A673 (cell line): ENCODE measurements at regions not wholly inside any gene's neighbourhood (a gene's known extent, or its start where the extent isn't known, plus 50 kb on each side); places are given as distances from the start of the nearest gene placed in this dataset.

Experiments used
- BruUV-seq: library from RNA; stranded (reverse); fragments of 400-500 nt; replicated peaks from 2 replicates; lab custom pipeline; 2021; lab: Mats Ljungman, UMichigan
- CTCF ChIA-PET: fragments of 300-600 bp; sonication (Branson Sonifier 250); formaldehyde crosslinking; loops from one replicate; lab custom pipeline; 2022; ENCODE audit warnings: antibody characterized with exemption; lab: Charles Lee
- POLR2A ChIA-PET: fragments of 300-600 bp; sonication (Branson Sonifier 250); formaldehyde crosslinking; loops from one replicate; lab custom pipeline; 2022; ENCODE audit warnings: antibody characterized with exemption; ENCODE audit not compliant: low non-redundant PET; lab: Charles Lee
- DNase-seq: peaks from one replicate; pipeline ENCODE4 v3.0.0-alpha.2; 2015; ENCODE audit warnings: low spot score
- H3K27ac ChIP-seq: fragments of 200-600 bp; sonication (generic); 2 replicates; pipeline ENCODE4 v1.5.1; 2016; ENCODE audit warnings: mixed run types, low read depth, mild to moderate bottlenecking, mixed read lengths, antibody characterized with exemption, low read length; ENCODE audit not compliant: poor library complexity, severe bottlenecking
- H3K27me3 ChIP-seq: fragments of 200-600 bp; sonication (generic); replicated peaks from 2 replicates; pipeline ENCODE4 v1.6.1; 2017; ENCODE audit warnings: mixed run types, low read depth, mild to moderate bottlenecking, mixed read lengths, antibody characterized with exemption, low read length; ENCODE audit not compliant: insufficient read depth, poor library complexity
- H3K36me3 ChIP-seq: fragments of 200-600 bp; sonication (generic); 2 replicates; pipeline ENCODE4 v1.6.1; 2016; ENCODE audit warnings: mixed run types, mild to moderate bottlenecking, mixed read lengths, antibody characterized with exemption, low read length; ENCODE audit not compliant: insufficient read depth, poor library complexity, severe bottlenecking
- H3K4me1 ChIP-seq: fragments of 200-600 bp; sonication (generic); 2 replicates; pipeline ENCODE4 v1.6.1; 2017; ENCODE audit warnings: mixed run types, mild to moderate bottlenecking, mixed read lengths, antibody characterized with exemption, low read length; ENCODE audit not compliant: insufficient read depth, poor library complexity, severe bottlenecking
- H3K4me3 ChIP-seq: fragments of 200-600 bp; sonication (generic); 2 replicates; pipeline ENCODE4 v1.5.1; 2016; ENCODE audit warnings: low read depth, mixed run types, mild to moderate bottlenecking, mixed read lengths, low read length; ENCODE audit not compliant: poor library complexity, severe bottlenecking
- H3K9me3 ChIP-seq: fragments of 200-600 bp; sonication (generic); 2 replicates; pipeline ENCODE4 v1.6.1; 2016; ENCODE audit warnings: mixed run types, low read depth, mild to moderate bottlenecking, mixed read lengths, antibody characterized with exemption, low read length; ENCODE audit not compliant: poor library complexity, severe bottlenecking
- CTCF ChIP-seq: fragments of 300-800, 200-600 bp; sonication (generic); conservative IDR thresholded peaks from 2 replicates; pipeline ENCODE4 v1.5.1; 2017; ENCODE audit warnings: low read depth, mild to moderate bottlenecking, antibody characterized with exemption, low read length, moderate library complexity, mixed read lengths
- EZH2 ChIP-seq: fragments of 200-600 bp; sonication (generic); IDR thresholded peaks from 2 replicates; pipeline ENCODE4 v1.6.1; 2017; ENCODE audit warnings: borderline replicate concordance, low read depth, mild to moderate bottlenecking, mixed read lengths, antibody characterized with exemption, low read length; ENCODE audit not compliant: poor library complexity, severe bottlenecking
- intact Hi-C: fragments of 100-400 bp; cut with micrococcal nuclease; formaldehyde crosslinking; loops from one replicate; pipeline ENCODE4 v1.10.0; 2022; ENCODE audit not compliant: unreplicated experiment

- POLR2A ChIA-PET: no interaction called here
- intact Hi-C loops: no loop called here
- H3K27ac ChIP-seq: no peak overlapping the region
- TF ChIP-seq EZH2 (no peak), CTCF (no peak)
- no peaks in the 10 kb centered on the region for H3K4me1 ChIP-seq
- H3K27me3 ChIP-seq: no peaks in the 10 kb centered on the region
- no peak for DNase-seq
- no peak overlapping the region for H3K4me3 ChIP-seq
- no TSS peak for BruUV-seq
- no peaks in the 10 kb centered on the region for H3K36me3 ChIP-seq
- CTCF ChIA-PET: no interaction called here
- H3K9me3 ChIP-seq: no peaks in the 10 kb centered on the region
These were observed 184.0 kb downstream of the ABHD5 start for GRCh38 chr3:43874731-43875130.

GRCh38 chr3:43876648-43877047 lies 185.9 kb downstream of the ABHD5 start:
- no peak for DNase-seq
- Histone ChIP-seq H3K4me1 (no peaks in the 10 kb centered on the region), H3K9me3 (no peaks in the 10 kb centered on the region), H3K27me3 (no peaks in the 10 kb centered on the region), H3K4me3 (no peak overlapping the region), H3K36me3 (no peaks in the 10 kb centered on the region), H3K27ac (no peak overlapping the region)
- CTCF ChIA-PET: no interaction called here
- POLR2A ChIA-PET: no interaction called here
- BruUV-seq: no TSS peak
- intact Hi-C loops: no loop called here
- TF ChIP-seq EZH2: no peak

DNA sequence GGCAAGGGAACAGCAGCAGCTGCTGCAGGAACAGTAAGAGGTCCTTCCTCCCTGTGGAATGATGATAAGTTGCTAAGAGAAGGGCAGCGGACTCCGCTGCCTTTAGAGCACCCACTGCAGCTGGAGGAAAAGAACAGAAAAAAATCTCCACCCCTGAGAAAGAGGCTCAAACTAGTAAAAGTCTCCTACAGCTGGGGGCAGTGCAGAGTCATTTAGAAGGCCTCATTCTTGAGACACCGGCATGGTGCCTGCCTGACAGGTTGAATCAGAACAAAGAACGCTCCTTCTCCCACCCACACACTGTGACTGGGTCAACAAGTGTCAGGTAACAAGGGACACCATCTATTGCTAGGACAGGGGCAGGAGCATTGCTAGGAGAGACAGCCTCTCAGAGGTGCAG lies 188.4 kb downstream of the ABHD5 start:
- ChIA-PET POLR2A (no interaction called here), CTCF (no interaction called here)
- intact Hi-C loops: no loop called here
- TF ChIP-seq CTCF (peak; percentile 42), EZH2 (no peak)
- Histone ChIP-seq H3K4me1 (no peaks in the 10 kb centered on the region), H3K36me3 (no peaks in the 10 kb centered on the region), H3K4me3 (no peak overlapping the region), H3K9me3 (no peaks in the 10 kb centered on the region), H3K27me3 (no peaks in the 10 kb centered on the region), H3K27ac (no peak overlapping the region)
- BruUV-seq: no TSS peak
- DNase-seq: peak; percentile 23

- Histone ChIP-seq H3K4me1 (no peaks in the 10 kb centered on the region), H3K9me3 (no peaks in the 10 kb centered on the region), H3K36me3 (no peaks in the 10 kb centered on the region), H3K27me3 (no peaks in the 10 kb centered on the region), H3K27ac (no peak overlapping the region), H3K4me3 (no peak overlapping the region)
- CTCF ChIA-PET: no interaction called here
- no peak for TF ChIP-seq CTCF
- TF ChIP-seq EZH2: no peak
- no TSS peak for BruUV-seq
- POLR2A ChIA-PET: no interaction called here
- intact Hi-C loops: no loop called here
- no peak for DNase-seq
These were observed 192.4 kb downstream of the ABHD5 start for GRCh38 chr3:43882976-43883680.
